HG03135 (cell line): ENCODE measurements at regions not wholly inside any gene's neighbourhood (a gene's known extent, or its start where the extent isn't known, plus 50 kb on each side); places are given as distances from the start of the nearest gene placed in this dataset.

Source experiments
- ATAC-seq: cut with Tn5 transposase; IDR thresholded peaks from one replicate; pipeline ENCODE4 v1.9.1; 2021; ENCODE audit warnings: mild to moderate bottlenecking, moderate library complexity; ENCODE audit not compliant: unreplicated experiment

DNA sequence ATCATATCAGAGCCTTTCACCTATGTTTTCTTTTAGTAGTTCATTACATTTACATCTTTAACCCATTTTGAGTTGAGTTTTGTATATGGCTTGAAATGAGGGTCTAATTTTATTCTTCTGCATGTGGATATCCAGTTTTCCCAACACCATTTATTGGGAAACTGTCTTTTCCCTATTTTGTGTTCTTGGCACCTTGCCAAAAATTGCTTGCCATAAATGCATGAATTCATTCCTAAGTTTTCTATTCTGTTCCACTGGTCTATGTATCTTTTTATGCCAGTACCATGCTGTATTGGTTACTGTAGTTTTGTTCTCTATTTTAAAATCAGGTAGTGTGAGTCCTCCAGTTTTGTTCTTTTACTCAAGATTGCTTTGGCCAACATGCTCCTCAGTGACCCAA lies 144.0 kb upstream of the OBI1 start:
- no peak for ATAC-seq

DNA sequence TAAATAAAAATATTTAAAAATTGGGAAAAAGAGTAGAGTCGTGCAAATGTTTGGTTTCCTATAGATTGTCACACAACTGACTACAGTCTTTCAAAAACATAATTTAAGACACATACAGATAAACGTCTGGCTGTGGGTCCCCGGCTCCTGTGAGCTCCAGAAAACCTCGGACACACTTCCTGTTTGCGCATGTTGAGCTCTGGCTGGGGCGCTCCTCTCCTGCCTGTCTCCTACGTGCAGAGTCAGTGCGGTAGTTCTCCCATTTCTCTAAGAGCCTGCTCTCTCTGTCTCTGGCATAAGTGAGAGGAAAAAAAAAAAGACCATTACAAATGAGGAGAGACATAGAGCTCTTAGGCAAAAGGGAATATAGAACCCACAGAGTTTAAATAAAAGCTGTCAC lies 128.2 kb upstream of the OBI1 start:
- no peak for ATAC-seq

DNA sequence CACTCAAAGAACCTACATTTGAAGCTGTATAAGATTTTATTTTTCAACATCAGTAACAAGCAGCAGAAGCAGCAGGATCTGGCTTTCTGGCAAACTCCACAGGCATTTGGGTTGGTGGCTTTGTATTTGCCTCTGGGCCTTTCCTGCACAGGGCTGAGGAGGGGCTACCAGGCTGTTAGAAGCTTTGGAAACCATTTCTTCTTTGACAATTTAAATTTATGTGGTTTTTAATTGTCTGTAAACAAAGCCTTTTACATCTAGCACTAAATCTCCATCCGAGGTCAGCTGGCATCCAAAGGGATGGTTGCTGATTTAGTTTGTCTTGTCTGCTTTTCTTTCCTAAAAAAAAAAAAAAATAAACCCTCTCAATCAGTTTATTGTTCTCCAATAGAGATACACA lies 127.5 kb upstream of the OBI1 start:
- ATAC-seq, result no peak

DNA sequence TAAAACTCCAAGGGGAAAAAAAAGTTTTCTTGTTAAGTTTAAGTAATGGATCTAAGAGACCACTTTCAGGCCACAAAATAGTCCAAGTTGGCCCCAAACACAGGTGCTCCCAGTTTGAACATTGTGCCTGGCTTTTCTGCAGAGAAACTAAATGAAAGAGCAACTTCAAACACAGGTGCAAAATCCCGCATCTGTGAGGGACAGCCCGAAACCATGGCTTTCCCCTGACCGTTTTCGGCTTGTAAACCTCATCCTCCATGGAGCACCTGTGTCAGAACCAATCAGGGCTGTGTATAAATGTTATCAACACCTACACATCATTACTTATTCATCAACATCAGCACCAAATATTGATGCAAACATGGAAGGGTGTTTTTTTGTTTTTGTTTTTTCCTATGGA lies 126.8 kb upstream of the OBI1 start:
- ATAC-seq, result no peak

DNA sequence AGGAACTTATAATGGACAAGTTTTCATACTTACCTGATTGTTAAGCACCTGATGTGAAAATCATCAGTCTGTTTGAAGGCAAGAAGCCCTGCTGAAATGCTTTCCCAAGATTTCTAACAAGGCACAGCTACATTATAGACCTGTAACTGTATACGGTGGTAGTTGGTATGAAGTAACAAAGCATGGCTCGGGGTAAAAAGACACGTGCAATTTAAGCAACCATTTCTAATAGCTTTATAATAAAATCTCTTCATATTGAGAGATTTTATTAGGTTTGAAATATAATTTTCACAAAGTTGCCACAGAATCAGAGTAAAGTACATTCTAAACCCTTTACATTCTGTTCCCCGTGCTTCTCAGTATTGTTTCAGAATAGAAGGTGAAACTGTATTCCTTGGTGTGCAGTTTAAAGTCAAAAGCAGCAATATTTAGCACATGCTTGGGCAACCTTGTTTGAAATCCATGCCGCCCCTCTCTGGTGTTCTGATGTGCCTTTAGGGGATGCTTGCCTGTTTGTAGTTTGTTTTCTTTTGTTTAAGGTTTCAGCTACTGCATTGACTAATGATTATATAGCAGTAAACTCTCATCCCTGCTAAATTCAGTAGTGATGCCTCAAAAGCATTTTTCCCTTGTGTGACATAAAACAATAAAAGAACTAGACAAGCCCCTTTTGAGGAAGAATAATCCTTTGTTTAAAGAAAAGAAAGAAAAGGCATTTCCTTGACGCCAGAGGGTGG lies 125.2 kb upstream of the OBI1 start:
- ATAC-seq, result no peak

DNA sequence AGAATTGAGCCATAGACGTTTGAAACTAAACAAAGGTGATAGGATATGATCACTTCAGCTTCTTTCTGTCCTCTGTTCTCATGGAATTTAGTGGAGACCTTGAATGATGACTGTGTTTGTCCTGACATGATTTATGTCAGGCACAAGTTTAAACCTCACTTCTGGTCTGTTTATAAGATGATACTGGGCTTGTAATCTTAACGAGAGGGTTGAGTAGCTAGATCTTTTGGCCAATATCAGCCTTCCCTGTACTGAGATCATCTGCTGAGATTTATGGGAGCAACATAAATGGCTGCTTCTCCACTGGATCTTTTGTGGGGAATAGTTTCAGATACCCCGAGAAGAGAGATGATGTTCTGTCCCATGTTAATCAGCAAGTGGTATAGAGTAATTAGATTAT lies 121.8 kb upstream of the OBI1 start:
- no peak for ATAC-seq

DNA sequence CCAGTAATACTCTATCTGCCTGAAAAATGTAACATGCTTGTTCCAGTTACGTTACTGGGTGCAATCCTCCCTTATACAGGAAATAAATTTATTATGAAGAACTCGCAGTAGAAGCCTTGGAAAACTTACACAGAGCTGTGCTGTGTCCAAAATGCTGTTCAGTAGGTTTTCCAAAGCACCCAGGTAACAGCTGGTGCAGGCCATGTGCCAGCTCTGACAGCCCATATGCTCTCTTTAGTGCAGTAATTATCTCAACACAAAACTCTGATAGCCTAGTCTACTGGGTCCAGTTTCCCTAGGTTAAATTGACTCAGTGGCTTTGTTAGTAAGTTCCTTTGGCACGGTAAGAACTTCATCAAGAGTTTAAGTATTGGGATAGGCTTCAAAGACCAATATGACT lies 120.7 kb upstream of the OBI1 start:
- ATAC-seq, result no peak

DNA sequence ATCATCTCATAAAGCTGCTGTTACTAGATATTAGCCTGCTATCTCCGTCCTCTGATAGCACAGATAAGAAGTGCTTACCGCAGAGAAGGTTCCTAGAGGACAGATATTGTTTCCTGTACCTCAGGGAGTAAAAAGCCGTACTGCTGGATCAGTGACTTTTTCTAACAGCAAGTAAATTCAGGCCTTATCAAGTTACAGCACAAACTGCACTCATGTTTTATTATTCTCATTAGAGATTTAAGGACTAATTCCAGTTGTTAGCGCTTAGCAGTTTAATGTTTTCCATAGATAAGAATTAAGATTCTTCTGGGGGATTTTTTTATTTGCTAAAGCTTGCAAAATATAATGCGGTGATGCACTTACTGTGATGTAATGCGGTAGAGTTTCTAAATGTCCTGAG lies 119.0 kb upstream of the OBI1 start:
- ATAC-seq, result no peak

DNA sequence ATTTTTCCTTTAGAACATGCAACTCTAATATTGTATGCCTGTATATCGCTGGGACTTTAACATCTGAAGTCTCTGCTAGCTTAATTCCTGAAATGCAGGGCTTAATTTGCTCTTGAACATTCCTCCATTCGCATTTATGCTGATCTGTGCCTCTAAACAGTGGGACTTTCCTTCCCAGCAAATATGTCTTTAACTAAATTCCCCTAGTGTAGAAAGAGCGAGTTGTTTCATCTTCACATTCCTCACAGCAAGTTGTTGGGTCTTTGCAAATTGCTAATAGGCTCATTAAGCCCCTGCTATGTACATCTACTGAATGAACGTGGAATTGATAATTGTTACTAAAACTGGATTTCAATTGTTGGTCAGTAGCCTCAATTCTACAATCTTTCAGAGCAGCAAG lies 118.4 kb upstream of the OBI1 start:
- ATAC-seq, result no peak

DNA sequence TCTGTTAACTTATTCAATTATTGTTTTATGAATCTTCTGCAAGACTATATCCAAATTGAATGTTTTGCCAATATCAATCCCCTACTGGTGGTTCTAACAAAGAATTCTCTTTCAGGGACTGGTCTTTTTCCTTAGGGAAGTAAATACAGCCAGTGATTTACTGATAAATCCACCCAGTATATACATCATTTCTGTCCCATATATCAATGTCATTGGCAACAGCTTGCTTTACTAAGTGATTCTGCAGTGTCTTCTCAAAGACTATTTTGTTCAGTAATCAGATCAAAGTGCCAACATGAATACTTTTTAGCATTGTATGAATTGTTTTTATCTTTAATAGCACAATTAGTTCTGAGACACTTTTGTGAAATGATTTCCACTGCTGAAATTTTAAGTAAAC lies 114.0 kb upstream of the OBI1 start:
- no peak for ATAC-seq

DNA sequence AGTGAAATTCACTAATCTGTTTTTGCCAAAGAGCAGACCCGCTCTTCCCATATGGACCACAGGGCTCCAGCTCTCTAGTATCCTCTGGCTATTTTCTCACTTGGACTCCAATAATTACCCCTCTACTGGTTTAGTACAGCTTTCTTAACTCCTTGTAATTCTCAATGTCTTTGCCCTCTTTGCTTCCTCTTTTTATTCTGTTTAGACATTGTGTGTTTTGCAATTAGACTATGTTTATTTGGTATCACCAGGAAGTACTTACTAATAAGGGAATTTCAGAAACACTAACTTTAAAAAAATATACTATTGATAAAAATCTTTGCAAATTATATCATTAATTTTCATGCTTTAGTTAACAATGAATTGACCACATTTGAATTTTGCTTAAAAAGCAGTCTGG lies 111.6 kb upstream of the OBI1 start:
- no peak for ATAC-seq

DNA sequence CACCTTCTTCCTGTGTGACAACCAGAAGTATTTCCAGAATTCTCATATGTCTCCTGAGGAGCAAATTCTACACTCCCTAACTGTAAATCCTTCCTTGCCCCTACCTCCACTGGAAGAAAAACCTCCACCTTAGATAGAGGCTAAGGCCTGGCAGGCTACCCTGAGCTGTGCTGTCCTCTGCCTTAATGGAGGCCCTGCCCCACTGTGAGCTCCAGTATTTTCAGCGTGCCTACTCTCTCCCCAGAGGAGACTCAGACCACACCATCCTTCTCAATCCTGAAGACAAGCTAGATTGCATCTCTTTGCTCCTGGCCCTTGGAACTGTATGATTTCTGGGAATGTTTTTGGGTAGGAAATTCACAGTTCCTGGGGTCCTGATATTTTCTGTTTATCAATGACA lies 110.0 kb upstream of the OBI1 start:
- ATAC-seq, result no peak

DNA sequence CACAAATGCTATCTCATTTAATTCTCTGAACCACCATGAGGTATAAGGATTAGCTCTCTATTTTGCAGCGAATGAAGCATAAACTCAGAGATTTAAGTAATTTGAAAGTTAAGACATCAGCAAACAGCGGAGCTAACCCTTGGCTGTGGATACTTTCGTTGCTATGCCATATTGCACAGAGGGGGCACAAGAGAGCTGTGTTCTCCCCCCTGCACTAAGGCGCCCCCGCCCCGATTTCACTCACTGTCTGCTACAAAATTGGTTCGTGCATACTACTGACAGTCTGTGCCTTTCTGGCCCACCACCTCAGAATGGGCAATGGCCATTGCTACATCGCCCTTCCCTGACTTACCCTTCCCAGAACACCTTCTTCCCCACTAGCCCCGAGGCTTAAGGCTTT lies 105.7 kb upstream of the OBI1 start:
- ATAC-seq, result no peak

DNA sequence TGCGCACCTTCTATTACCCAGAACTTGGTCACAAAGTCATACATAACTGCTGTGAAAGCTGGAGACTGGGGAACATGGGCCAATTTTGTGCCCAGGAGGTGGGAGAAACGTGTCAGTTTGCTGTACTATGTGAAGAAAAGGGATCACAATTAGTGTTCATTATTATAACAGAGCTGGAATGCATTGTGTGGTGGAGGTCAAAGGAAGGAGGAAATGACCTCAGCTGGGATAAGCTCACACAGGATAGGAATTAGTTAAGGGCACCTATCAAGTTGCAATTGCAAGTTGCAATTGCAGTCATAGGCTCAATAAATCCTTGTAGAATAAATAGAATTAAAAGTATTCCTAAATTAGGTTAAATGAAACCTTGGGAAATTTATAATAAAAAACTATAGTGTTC lies 103.9 kb upstream of the OBI1 start:
- no peak for ATAC-seq

DNA sequence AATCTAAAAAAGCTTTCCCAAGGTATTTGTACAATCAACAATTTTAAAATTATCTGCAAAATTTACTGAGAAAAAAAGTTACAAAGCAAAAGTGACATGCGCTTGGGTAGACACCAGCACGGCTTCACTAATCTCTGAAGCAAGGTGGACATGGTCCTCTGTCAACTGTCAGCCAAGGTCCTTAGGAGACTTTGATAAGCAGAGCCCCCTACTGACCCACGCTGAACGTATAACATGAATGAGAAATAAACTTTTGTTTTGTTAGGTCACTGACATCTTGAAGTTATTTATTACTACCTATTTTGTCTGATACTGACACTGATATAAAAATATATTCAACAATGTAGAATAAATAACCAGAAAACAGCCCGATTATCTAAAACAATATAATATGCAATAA lies 100.7 kb upstream of the OBI1 start:
- ATAC-seq, result no peak

DNA sequence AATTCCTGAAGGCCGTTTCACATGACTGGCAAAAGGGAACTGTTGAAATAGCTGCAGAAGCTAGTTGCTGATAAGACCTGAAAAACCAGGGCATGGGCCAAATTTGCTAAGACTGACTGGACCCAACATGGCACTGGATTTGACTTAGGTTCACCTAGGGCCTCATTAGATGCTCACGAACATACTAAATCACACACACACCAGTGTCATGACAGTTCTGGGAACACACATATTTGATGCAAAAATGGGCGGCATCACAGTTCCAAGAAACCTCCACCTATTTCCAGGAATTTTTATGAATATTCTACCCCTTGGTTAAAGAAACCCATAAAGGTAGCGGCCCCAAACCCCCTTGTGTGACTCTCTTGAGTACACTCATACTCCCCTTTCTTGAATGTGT lies 99.6 kb upstream of the OBI1 start:
- ATAC-seq, result no peak

DNA sequence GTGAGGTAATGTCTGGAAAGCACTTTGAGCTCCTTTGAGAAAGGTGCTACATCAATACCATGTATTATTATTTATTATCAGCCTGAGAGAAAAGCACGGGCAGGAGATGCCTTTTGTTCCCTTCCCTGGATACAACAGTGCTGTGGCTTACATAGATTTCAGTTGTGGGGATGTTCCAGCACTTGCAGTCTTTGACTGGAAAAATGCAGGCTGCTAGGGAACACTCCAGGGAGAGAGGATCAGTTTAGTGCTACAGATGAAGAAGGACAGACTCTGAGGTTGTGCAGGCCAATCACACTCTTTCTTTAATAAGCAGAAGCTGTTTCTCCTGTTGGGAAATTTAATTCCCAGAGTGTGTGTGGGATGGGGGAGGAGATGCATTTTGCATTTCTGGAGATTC lies 94.5 kb upstream of the OBI1 start:
- ATAC-seq, result no peak

DNA sequence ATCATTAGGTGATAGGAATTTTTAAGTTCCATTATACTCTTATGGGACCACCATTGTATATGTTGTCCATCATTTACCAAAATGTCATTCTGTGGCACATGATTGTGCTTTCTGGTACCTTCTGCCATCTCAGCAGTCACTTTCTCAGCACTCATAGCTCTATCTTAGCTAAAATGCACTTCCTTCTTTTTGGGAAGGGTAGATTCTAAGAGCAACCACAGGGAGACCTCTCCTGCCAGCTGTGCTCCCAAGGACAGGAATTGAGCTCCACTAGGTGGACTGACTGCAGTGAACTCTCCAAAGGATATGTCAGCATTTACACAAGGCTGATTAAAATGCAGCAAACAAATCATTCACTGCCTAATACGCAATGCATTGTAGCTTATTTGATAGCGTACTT lies 91.8 kb upstream of the OBI1 start:
- no peak for ATAC-seq

DNA sequence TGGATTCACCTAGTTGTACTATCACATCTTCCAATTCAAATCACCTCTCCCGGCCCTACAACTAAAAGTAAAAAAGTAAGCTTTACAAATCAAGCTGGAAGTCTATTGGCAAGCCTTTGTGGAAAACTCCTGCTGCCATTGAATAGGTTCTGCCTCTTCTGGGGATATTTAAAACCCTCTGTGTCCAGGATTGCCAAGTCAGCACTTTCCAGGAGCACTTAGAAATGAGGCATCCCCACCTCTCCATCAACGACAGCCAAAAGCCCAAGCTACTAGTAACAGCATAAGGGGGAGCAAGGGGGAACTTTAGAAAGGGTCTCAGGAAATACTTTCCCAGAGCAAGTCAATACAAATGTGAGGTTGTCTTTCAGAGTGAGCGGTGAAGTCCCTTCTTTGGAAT lies 85.0 kb upstream of the OBI1 start:
- no peak for ATAC-seq

DNA sequence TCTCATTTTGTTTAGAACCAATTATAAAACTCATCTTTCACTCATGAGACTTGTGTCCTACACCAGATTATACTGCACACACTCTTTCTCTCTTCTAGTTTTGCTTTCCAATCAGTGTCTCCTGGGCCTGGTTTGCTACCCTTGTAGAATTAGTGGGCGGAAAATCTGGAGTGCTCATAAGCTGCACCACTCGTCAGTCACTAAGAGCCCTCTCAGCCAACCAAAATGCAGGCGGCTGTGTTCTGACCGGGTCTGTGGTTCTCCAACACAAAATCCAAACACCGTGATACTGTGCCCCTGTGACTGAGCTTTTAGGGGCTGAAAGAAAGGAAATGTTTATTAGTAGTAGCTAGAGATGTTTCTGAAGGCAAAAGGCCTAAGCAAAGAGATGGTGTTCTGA lies 83.7 kb upstream of the OBI1 start:
- no peak for ATAC-seq

DNA sequence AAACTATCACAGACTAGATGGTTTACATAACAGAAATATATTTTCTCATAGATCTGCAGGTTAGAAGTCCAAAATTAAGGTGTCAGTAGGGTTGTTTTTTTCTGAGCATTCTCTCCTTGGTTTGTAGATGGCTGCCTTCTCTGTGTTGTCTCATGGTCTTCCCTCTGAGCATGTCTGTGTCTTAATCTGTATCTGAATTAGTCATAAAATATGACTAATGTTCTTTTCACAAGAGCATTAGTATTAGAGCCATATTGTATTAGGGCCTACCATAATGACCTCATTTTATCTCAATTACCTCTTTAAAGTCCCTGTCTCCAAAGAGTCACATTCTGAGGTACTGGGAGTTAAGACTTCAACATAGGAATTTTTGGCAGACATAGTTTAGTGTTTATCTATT lies 77.2 kb upstream of the OBI1 start:
- no peak for ATAC-seq

DNA sequence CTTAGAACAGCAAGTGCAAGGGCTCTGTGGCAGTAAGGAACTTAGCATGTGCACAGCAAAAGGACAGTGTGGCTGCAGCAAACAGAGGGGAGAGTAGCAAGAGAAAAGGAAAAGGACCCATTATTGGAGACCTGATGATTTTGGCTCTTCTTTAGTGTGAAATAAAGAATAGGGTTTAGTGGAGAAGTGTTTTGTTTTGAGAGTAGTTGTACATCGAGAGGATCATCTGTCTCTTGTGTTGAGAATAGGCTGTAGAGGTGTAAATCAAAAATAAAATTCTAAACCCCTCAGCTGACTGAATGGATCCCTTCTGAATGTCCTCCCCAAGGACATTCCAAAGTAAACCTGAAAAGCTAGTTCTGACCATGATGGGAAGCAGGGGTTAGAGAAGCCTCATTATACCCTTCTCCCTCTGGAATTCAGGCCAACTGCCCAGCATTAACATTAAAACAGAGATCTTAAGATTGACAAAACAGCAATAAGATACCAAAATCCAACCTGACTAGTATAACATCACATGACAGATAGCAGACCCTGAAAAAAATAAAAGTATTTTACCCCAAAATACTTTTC lies 73.6 kb upstream of the OBI1 start:
- ATAC-seq, result no peak

DNA sequence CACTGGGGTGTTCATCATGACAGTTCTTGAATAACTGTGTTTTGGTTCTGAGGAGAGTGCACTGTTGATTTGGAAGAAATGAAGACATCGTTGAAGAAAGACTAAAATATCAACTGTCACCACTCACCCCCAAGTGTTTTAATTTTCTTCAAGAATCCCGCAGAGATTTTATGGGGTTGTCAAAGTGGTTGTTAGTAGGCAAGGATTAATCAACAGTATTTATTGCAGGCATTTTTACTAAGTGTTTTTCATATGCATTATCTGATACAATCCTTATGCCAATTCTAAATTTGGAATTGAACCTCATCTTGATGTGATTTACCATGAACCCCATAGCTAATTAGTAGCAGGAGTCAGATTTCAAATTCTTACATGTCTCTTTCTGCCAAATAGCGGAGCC lies 63.7 kb upstream of the OBI1 start:
- no peak for ATAC-seq
